ENCODE measurements at regions not wholly inside any gene's neighbourhood (a gene's known extent, or its start where the extent isn't known, plus 50 kb on each side); places are given as distances from the start of the nearest gene placed in this dataset.

GRCh38 chr16:64236316-64236715, 885.5 kb downstream of the CDH11 start:
- BruUV-seq (replicated peaks): no TSS peak
- Histone ChIP-seq H3K9me3 (ENCODE audit: control insufficient read depth, insufficient read depth, low read depth, low read length) (no peaks in the 10 kb centered on the region), H3K36me3 (ENCODE audit: control insufficient read depth, insufficient read depth, low read length) (no peaks in the 10 kb centered on the region), H3K27ac (ENCODE audit: low read length) (no peak overlapping the region), H3K4me1 (ENCODE audit: control insufficient read depth, insufficient read depth, low read length) (no peaks in the 10 kb centered on the region), H3K4me3 (ENCODE audit: low read depth in 2 of 2, low read length in 2 of 2) (no peak overlapping the region), H3K27me3 (ENCODE audit: control insufficient read depth, insufficient read depth, low read length) (no peaks in the 10 kb centered on the region)
- ATAC-seq: no peak
- TF ChIP-seq REST (IDR thresholded peaks at IDR 0.05; ENCODE audit: insufficient read depth in 1 of 2, low read depth in 2 of 2, low read length in 1 of 2): no peak
- no peak for TF ChIP-seq TCF7L2 (IDR thresholded peaks at IDR 0.05; ENCODE audit: low read depth, low read length)
- no peak for TF ChIP-seq SIN3A (IDR thresholded peaks at IDR 0.05; ENCODE audit: borderline replicate concordance, insufficient read depth, low read depth, low read length)
- no peak for TF ChIP-seq POLR2AphosphoS5 (IDR thresholded peaks at IDR 0.05; ENCODE audit: low read depth, low read length)
- TF ChIP-seq CTCF (IDR thresholded peaks at IDR 0.05): no peak
- DNase-seq (ENCODE audit: low read depth, low spot score): no peak
- POLR2A ChIA-PET: no interaction called here
- CTCF ChIA-PET: no interaction called here
- intact Hi-C loops (cut with micrococcal nuclease; ENCODE audit: unreplicated experiment): no loop called here
- in situ Hi-C loops (cut with HindIII; ENCODE audit: low pct_unique_long_range_greater_than_20kb, low sequenced_read_pairs): no loop called here

GRCh38 chr16:64234200-64234599, 887.7 kb downstream of the CDH11 start:
- Histone ChIP-seq H3K36me3 (ENCODE audit: control insufficient read depth, insufficient read depth, low read length) (no peaks in the 10 kb centered on the region), H3K27ac (ENCODE audit: low read length) (no peak overlapping the region), H3K4me1 (ENCODE audit: control insufficient read depth, insufficient read depth, low read length) (no peaks in the 10 kb centered on the region), H3K9me3 (ENCODE audit: control insufficient read depth, insufficient read depth, low read depth, low read length) (no peaks in the 10 kb centered on the region), H3K4me3 (ENCODE audit: low read depth in 2 of 2, low read length in 2 of 2) (no peak overlapping the region), H3K27me3 (ENCODE audit: control insufficient read depth, insufficient read depth, low read length) (no peaks in the 10 kb centered on the region)
- CTCF ChIA-PET: no interaction called here
- no peak for DNase-seq (ENCODE audit: low read depth, low spot score)
- intact Hi-C loops (cut with micrococcal nuclease; ENCODE audit: unreplicated experiment): no loop called here
- TF ChIP-seq POLR2AphosphoS5 (IDR thresholded peaks at IDR 0.05; ENCODE audit: low read depth, low read length) (no peak), SIN3A (IDR thresholded peaks at IDR 0.05; ENCODE audit: borderline replicate concordance, insufficient read depth, low read depth, low read length) (no peak), REST (IDR thresholded peaks at IDR 0.05; ENCODE audit: insufficient read depth in 1 of 2, low read depth in 2 of 2, low read length in 1 of 2) (no peak), TCF7L2 (IDR thresholded peaks at IDR 0.05; ENCODE audit: low read depth, low read length) (no peak), CTCF (IDR thresholded peaks at IDR 0.05) (no peak)
- no peak for ATAC-seq
- BruUV-seq (replicated peaks): no TSS peak
- in situ Hi-C loops (cut with HindIII; ENCODE audit: low pct_unique_long_range_greater_than_20kb, low sequenced_read_pairs): no loop called here
- POLR2A ChIA-PET: no interaction called here
